ENCODE measurements at regions not wholly inside any gene's neighbourhood (a gene's known extent, or its start where the extent isn't known, plus 50 kb on each side); places are given as distances from the start of the nearest gene placed in this dataset.

DNA sequence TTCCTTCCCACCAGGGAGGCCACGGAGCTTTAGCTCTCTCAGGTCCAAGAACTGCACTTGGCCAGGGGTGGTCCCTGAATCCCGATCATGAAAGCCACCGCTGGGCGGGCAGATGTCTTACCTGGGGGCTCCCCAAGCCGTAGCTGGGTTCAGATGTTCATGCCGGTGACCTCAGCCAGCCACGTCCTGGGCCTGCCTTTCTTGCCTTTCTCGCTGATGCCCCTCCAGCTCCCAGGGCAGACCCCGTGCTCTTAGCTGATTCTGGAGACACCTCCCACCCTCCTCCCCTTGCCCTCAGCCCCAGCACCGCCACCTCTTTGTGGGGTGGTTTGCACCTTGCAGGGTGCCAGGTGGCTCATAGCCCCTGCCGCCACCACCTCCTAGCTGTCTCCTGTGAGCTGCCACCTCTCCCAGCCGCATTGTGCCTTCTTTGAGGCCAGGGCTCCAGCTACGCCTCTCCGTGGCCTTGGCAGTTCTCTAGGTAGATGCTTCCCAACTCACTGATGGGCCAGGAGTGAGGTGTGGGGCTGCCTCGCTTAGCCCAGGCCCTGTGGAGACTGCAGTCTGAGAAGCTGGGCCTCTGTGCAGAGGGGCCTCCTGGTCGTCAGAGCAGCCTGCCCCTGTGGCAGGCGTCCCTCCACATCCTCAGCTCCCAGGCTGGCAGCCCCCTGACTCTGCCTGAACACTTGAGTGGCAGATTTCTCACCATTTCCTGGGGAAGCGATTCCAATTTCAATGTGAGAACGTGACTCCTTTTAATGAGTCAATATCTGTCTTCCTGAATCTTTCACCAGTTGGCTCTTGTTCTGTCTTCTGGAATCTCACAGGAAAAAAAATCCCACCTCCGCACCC is 97.6 kb upstream of the B3GAT1 start:
- no TSS peak for BruUV-seq (replicated peaks)
- POLR2A ChIA-PET: no interaction called here
- peaks cover 16% of the 10 kb centered on the region for H3K27me3 ChIP-seq (ENCODE audit: control insufficient read depth, insufficient read depth, low read length)

DNA sequence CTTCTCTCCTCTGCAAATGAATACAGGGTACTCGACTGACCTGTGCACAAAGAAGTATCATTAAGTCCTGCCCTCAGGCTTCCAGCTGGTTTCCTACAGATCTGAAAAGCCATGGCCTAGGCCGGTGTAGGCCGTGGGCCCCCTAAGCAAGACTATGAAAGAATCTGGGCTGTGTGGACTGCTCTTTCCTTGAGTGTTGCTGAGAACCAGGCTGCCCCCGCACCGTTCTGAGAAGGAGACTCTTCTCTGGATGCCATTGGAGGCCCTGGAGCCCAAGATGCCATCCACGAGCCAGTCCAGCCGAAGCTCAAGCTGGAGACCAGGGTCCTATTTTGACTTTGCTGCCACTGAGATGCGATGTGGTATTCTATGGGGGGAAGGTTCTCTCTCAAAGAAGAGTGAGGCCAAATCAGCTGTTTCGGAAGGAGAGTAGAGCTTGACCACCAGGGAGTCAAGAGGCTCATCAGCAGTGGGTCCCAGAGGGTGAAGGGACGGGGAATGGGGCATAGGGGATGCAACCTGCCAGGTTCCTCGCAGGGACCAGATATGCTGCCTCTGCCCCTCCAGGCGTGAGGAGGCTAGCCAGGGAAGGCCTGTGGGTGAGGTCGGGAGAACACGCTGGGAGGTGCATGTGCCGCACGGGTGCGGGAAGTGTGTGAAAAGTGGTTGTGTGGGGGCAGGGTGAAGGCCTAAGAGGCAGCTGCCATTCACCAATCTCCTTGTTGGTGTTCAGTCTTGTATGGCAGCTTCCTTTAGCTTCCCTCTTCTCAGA is 96.4 kb upstream of the B3GAT1 start:
- no TSS peak for BruUV-seq (replicated peaks)
- POLR2A ChIA-PET: interaction anchor here (0.6 kb wide), 1 partner anchor 239 kb away, joined by 5 read pairs; no protein-coding TSS in a partner anchor
- in situ Hi-C loops (cut with HindIII; ENCODE audit: low pct_unique_long_range_greater_than_20kb, low sequenced_read_pairs) (no loop called here), intact Hi-C loops (cut with micrococcal nuclease; ENCODE audit: unreplicated experiment) (no loop called here)
- no peaks in the 10 kb centered on the region for H3K9me3 ChIP-seq (ENCODE audit: control insufficient read depth, insufficient read depth, low read depth, low read length)
- no peaks in the 10 kb centered on the region for H3K36me3 ChIP-seq (ENCODE audit: control insufficient read depth, insufficient read depth, low read length)
- H3K27me3 ChIP-seq (ENCODE audit: control insufficient read depth, insufficient read depth, low read length): peaks cover 13% of the 10 kb centered on the region
- no peaks in the 10 kb centered on the region for H3K4me1 ChIP-seq (ENCODE audit: control insufficient read depth, insufficient read depth, low read length)
- ATAC-seq: no peak
- H3K4me3 ChIP-seq (ENCODE audit: low read depth in 2 of 2, low read length in 2 of 2): no peak overlapping the region
- no peak for TF ChIP-seq SIN3A (IDR thresholded peaks at IDR 0.05; ENCODE audit: borderline replicate concordance, insufficient read depth, low read depth, low read length)
- no peak for TF ChIP-seq TCF7L2 (IDR thresholded peaks at IDR 0.05; ENCODE audit: low read depth, low read length)
- no peak for TF ChIP-seq POLR2AphosphoS5 (IDR thresholded peaks at IDR 0.05; ENCODE audit: low read depth, low read length)
- TF ChIP-seq, protein P1, sequence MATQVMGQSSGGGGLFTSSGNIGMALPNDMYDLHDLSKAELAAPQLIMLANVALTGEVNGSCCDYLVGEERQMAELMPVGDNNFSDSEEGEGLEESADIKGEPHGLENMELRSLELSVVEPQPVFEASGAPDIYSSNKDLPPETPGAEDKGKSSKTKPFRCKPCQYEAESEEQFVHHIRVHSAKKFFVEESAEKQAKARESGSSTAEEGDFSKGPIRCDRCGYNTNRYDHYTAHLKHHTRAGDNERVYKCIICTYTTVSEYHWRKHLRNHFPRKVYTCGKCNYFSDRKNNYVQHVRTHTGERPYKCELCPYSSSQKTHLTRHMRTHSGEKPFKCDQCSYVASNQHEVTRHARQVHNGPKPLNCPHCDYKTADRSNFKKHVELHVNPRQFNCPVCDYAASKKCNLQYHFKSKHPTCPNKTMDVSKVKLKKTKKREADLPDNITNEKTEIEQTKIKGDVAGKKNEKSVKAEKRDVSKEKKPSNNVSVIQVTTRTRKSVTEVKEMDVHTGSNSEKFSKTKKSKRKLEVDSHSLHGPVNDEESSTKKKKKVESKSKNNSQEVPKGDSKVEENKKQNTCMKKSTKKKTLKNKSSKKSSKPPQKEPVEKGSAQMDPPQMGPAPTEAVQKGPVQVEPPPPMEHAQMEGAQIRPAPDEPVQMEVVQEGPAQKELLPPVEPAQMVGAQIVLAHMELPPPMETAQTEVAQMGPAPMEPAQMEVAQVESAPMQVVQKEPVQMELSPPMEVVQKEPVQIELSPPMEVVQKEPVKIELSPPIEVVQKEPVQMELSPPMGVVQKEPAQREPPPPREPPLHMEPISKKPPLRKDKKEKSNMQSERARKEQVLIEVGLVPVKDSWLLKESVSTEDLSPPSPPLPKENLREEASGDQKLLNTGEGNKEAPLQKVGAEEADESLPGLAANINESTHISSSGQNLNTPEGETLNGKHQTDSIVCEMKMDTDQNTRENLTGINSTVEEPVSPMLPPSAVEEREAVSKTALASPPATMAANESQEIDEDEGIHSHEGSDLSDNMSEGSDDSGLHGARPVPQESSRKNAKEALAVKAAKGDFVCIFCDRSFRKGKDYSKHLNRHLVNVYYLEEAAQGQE (IDR thresholded peaks at IDR 0.05; ENCODE audit: insufficient read depth in 1 of 2, low read depth in 2 of 2, low read length in 1 of 2): no peak
- TF ChIP-seq, protein P2, sequence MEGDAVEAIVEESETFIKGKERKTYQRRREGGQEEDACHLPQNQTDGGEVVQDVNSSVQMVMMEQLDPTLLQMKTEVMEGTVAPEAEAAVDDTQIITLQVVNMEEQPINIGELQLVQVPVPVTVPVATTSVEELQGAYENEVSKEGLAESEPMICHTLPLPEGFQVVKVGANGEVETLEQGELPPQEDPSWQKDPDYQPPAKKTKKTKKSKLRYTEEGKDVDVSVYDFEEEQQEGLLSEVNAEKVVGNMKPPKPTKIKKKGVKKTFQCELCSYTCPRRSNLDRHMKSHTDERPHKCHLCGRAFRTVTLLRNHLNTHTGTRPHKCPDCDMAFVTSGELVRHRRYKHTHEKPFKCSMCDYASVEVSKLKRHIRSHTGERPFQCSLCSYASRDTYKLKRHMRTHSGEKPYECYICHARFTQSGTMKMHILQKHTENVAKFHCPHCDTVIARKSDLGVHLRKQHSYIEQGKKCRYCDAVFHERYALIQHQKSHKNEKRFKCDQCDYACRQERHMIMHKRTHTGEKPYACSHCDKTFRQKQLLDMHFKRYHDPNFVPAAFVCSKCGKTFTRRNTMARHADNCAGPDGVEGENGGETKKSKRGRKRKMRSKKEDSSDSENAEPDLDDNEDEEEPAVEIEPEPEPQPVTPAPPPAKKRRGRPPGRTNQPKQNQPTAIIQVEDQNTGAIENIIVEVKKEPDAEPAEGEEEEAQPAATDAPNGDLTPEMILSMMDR (IDR thresholded peaks at IDR 0.05): no peak
- no peak for DNase-seq (ENCODE audit: low read depth, low spot score)
- CTCF ChIA-PET: no interaction called here
- no peak overlapping the region for H3K27ac ChIP-seq (ENCODE audit: low read length)

More for the DNA sequence above, 97.6 kb upstream of the B3GAT1 start:
- DNase-seq (ENCODE audit: low read depth, low spot score) (no peak), ATAC-seq (no peak)
- no peaks in the 10 kb centered on the region for H3K9me3 ChIP-seq (ENCODE audit: control insufficient read depth, insufficient read depth, low read depth, low read length)
- H3K36me3 ChIP-seq (ENCODE audit: control insufficient read depth, insufficient read depth, low read length): no peaks in the 10 kb centered on the region
- intact Hi-C loops (cut with micrococcal nuclease; ENCODE audit: unreplicated experiment): no loop called here
- H3K4me3 ChIP-seq (ENCODE audit: low read depth in 2 of 2, low read length in 2 of 2): no peak overlapping the region
- H3K4me1 ChIP-seq (ENCODE audit: control insufficient read depth, insufficient read depth, low read length): no peaks in the 10 kb centered on the region
- H3K27ac ChIP-seq (ENCODE audit: low read length): no peak overlapping the region
- TF ChIP-seq, protein P1 (IDR thresholded peaks at IDR 0.05; ENCODE audit: insufficient read depth in 1 of 2, low read depth in 2 of 2, low read length in 1 of 2): no peak
- no peak for TF ChIP-seq TCF7L2 (IDR thresholded peaks at IDR 0.05; ENCODE audit: low read depth, low read length)
- TF ChIP-seq SIN3A (IDR thresholded peaks at IDR 0.05; ENCODE audit: borderline replicate concordance, insufficient read depth, low read depth, low read length): no peak
- no peak for TF ChIP-seq POLR2AphosphoS5 (IDR thresholded peaks at IDR 0.05; ENCODE audit: low read depth, low read length)
- TF ChIP-seq, protein P2 (IDR thresholded peaks at IDR 0.05): no peak
- CTCF ChIA-PET: no interaction called here
- in situ Hi-C loops (cut with HindIII; ENCODE audit: low pct_unique_long_range_greater_than_20kb, low sequenced_read_pairs): no loop called here

Measured in Panc1 (cell line).